Astrocyte of the cerebellum (primary cell): ENCODE measurements at regions not wholly inside any gene's neighbourhood (a gene's known extent, or its start where the extent isn't known, plus 50 kb on each side); places are given as distances from the start of the nearest gene placed in this dataset.

ENCODE experiments used
- DNase-seq: peaks from one replicate; pipeline ENCODE4 v3.0.0-alpha.2; 2011; ENCODE audit warnings: low read depth
- H3K4me3 ChIP-seq: 2 replicates; pipeline ENCODE4 v1.5.1; 2011; ENCODE audit warnings: mild to moderate bottlenecking, low read depth, low read length, moderate library complexity
- CTCF ChIP-seq: IDR thresholded peaks from 2 replicates; pipeline ENCODE4 v1.5.1; 2012; ENCODE audit warnings: low read length, low read depth, moderate library complexity, mild to moderate bottlenecking; ENCODE audit errors: missing control alignments
- in situ Hi-C: cut with HindIII; loops from 2 replicates; pipeline ENCODE4 v1.10.0; 2017; ENCODE audit warnings: low sequenced_read_pairs

DNA sequence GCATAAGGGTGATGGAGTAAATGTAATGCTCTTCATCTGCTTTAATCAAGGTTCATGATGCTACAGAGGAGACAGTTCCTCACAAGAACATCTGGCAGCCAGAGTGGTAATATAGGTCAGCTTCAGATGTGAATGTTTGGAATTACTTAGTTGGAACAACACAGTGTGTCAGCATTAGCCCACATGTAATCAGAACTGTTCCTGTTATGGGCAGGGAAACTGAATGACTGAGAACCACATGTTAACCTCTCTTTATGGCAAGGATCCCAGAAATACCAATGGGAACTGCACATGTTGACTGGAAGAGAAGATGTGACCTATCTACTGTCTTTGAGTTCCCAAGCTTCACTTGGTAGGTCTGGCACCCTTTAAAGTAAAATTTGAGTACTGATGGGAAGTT lies 390.1 kb upstream of the PDE3A start:
- in situ Hi-C loops, result no loop called here
- peak; percentile 89 for DNase-seq
- no peak for TF ChIP-seq CTCF
- no peak overlapping the region for H3K4me3 ChIP-seq

GRCh38 chr12:19979584-19979983 lies 388.8 kb upstream of the PDE3A start:
- in situ Hi-C loops, result no loop called here
- no peak for DNase-seq
- no peak for TF ChIP-seq CTCF
- H3K4me3 ChIP-seq, result no peak overlapping the region

DNA sequence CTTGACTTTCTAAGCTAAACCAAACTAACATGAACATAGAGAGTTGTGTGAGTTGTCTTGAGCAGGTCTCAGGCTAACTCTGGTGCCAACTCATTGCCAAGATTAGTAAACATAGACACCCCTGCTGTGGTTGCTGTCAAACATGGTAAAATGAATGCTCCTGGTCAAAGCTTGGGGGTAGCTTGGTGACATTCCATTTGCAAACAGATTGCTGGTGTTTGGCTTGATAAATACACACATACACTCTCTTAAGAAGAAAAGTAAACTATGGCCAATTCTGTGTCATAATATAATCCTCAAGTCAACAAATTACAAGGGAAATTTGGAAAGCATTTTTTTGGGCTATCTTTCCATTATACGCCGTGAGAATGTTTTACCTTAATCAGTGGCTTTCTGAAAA lies 386.4 kb upstream of the PDE3A start:
- DNase-seq, result no peak
- no peak overlapping the region for H3K4me3 ChIP-seq
- in situ Hi-C loops, result no loop called here
- no peak for TF ChIP-seq CTCF

DNA sequence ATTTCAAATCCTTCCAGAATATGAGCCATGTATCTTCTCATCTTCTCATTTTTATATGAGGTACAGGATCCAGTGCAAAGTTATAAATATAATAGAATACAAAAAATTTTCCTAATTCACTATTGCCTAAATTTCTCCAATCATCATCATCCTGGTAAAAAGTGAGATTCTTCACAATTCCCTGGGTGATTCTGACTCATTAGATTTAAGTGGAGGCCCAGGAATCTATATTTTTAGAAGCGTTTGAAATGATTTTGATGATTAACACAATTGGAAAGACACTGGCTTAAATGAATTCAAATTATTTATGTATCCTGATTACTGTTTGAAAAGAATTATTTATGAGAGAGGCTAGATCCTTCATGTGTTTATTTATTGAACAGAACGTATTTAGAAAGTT lies 380.3 kb upstream of the PDE3A start:
- in situ Hi-C loops, result no loop called here
- H3K4me3 ChIP-seq, result no peak overlapping the region
- no peak for DNase-seq
- no peak for TF ChIP-seq CTCF

- in situ Hi-C loops, result no loop called here
- no peak for TF ChIP-seq CTCF
- DNase-seq, result no peak
- H3K4me3 ChIP-seq, result no peak overlapping the region
Observed at GRCh38 chr12:19988459-19988873, 379.9 kb upstream of the PDE3A start.

GRCh38 chr12:19988948-19989347 lies 379.4 kb upstream of the PDE3A start:
- TF ChIP-seq CTCF, result no peak
- no peak overlapping the region for H3K4me3 ChIP-seq
- in situ Hi-C loops, result no loop called here
- DNase-seq, result no peak

- in situ Hi-C loops, result no loop called here
Observed at GRCh38 chr12:19991146-19991545, 377.2 kb upstream of the PDE3A start.

More at GRCh38 chr12:19991146-19991545, 377.2 kb upstream of the PDE3A start:
- no peak overlapping the region for H3K4me3 ChIP-seq
- no peak for TF ChIP-seq CTCF
- no peak for DNase-seq
